GM12874 (cell line): ENCODE measurements at regions not wholly inside any gene's neighbourhood (a gene's known extent, or its start where the extent isn't known, plus 50 kb on each side); places are given as distances from the start of the nearest gene placed in this dataset.

Experiments
- CTCF ChIP-seq: IDR thresholded peaks from 2 replicates; pipeline ENCODE4 v1.5.1; 2011; ENCODE audit warnings: low read depth, mild to moderate bottlenecking, control low read depth, low read length, moderate library complexity; ENCODE audit not compliant: insufficient read depth

DNA sequence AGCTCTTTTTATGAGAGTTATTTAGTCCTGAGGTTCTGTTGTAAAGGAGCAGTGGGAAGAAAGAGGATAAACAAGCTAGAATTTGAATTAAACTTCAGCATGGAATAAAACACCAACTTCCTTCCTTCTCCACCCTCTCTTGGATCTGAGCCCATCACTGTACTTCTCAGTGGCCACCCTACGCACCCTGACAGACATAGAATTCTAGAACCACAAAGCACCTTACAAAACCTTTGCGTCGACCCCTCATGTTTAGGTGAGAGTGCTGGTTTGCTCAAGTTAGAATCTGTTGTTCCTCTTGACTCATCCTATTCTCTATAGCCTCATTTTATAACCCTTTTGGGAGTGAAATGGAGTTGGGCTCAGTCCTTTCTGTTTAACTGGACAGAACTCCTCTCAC is 84.6 kb upstream of the RPL34 start:
- TF ChIP-seq CTCF, result no peak

GRCh38 chr4:108533876-108534275 is 86.5 kb upstream of the RPL34 start:
- TF ChIP-seq CTCF, result no peak

GRCh38 chr4:108533245-108533844 is 87.0 kb upstream of the RPL34 start:
- no peak for TF ChIP-seq CTCF

DNA sequence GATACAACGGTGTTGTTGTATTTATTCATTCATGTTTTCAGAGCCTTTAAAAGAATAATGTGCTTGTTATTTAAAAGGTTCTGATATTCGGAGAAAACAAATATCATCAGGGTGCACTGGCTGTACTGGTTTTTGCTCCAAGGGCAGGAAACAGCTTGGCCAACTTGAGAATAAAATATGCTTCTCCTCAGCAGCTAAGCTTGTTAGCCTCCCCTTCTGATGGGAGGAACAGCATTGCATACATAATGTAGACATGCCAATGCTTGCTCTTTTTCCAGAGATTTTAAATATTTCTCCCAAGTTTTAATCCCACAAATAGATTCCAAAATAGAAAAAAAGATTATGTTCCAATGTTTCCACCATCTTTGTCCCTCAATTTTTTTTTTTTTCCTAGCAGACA is 87.6 kb upstream of the RPL34 start:
- no peak for TF ChIP-seq CTCF

DNA sequence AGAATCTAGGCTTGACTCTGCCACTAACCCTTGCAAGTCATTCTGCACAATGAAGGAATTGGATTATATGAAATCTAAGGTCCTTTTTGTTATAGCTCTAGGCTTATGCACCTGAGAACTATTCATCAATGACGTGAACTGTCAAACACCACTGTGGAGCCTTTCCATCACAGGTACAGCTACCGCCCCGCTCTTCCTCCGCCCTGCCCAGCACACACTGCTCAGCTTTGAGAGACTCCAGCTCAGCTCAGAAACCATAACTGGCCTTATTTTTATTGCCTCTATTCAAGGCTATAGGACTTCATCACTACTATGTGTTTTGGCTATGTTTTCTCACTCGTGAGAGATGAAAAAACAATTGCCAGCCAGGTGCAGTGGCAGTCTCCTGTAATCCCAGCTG is 88.2 kb upstream of the RPL34 start:
- TF ChIP-seq CTCF, result no peak

GRCh38 chr4:108531461-108531860 is 88.9 kb upstream of the RPL34 start:
- TF ChIP-seq CTCF, result no peak

GRCh38 chr4:108529984-108530905 is 90.1 kb upstream of the RPL34 start:
- no peak for TF ChIP-seq CTCF
